K562 (cell line): ENCODE measurements at regions not wholly inside any gene's neighbourhood (a gene's known extent, or its start where the extent isn't known, plus 50 kb on each side); places are given as distances from the start of the nearest gene placed in this dataset.

Experiments used
- AFF1 ChIP-seq, 2 experiments: fragments of 450-650 bp; IDR thresholded peaks; 2 replicates each; pipeline ENCODE4 v1.6.1; 2018; ENCODE audit warnings: mild to moderate bottlenecking in 2 of 2, low read depth in 1 of 2; ENCODE audit not compliant: partially characterized antibody in 2 of 2
- CLOCK ChIP-seq: fragments of 250-450 bp; sonication (Bioruptor Pico); IDR thresholded peaks from 2 replicates; pipeline ENCODE4 v1.4.0; 2020; ENCODE audit warnings: mild to moderate bottlenecking, moderate library complexity, borderline replicate concordance
- CREB1 ChIP-seq, 2 experiments: sonication (generic) in 1 of 2; formaldehyde crosslinking in 1 of 2; IDR thresholded peaks; 2 replicates each; pipeline versions ENCODE4 v1.6.1 to v1.8.0; 2012 to 2022; ENCODE audit warnings: inconsistent platforms in 1 of 2, mild to moderate bottlenecking in 1 of 2, missing genetic modification reagents in 1 of 2, moderate library complexity in 1 of 2
- ELF1 ChIP-seq: fragments of 200-800 bp; sonication (Bioruptor generic); IDR thresholded peaks from 2 replicates; pipeline ENCODE4 v1.6.1; 2016; ENCODE audit warnings: missing genetic modification characterization, missing compliant biosample characterization
- MCM7 ChIP-seq, 2 experiments: fragments of 450-650 bp; IDR thresholded peaks; 2 replicates each; pipeline ENCODE4 v1.6.1; 2016 to 2018
- RB1 ChIP-seq: fragments of 450-650 bp; IDR thresholded peaks from 2 replicates; pipeline ENCODE4 v1.6.1; 2017; ENCODE audit warnings: low read depth, mild to moderate bottlenecking
- ZBTB17 ChIP-seq: fragments of 450-650 bp; formaldehyde crosslinking; IDR thresholded peaks from 2 replicates; pipeline ENCODE4 v1.4.0; 2020; ENCODE audit warnings: mild to moderate bottlenecking
- ZFP1 ChIP-seq: fragments of 450-650 bp; formaldehyde crosslinking; IDR thresholded peaks from 2 replicates; pipeline ENCODE4 v1.4.0; 2020; ENCODE audit warnings: mild to moderate bottlenecking, mixed read lengths
- ZNF696 ChIP-seq: fragments of 250-450 bp; sonication (Bioruptor Pico); conservative IDR thresholded peaks from 2 replicates; pipeline ENCODE4 v1.4.0; 2020; ENCODE audit warnings: mild to moderate bottlenecking, moderate library complexity
- ZNF707 ChIP-seq: fragments of 250-450 bp; sonication (Bioruptor Pico); conservative IDR thresholded peaks from 2 replicates; pipeline ENCODE4 v1.8.0; 2022; ENCODE audit warnings: inconsistent platforms, mild to moderate bottlenecking, moderate library complexity
- TF ChIP-seq, protein P1 (sequence below), 2 experiments: IDR thresholded peaks; 2 replicates each; pipeline ENCODE4 v1.6.1; 2011; ENCODE audit warnings: borderline replicate concordance in 1 of 2, control low read depth in 1 of 2, low read depth in 1 of 2, low read length in 1 of 2, mild to moderate bottlenecking in 1 of 2, mixed read lengths in 1 of 2, moderate library complexity in 1 of 2; ENCODE audit not compliant: insufficient read depth in 1 of 2, insufficient read length in 1 of 2, poor library complexity in 1 of 2, severe bottlenecking in 1 of 2; ENCODE audit errors: extremely low read depth in 1 of 2
- TF ChIP-seq, protein P2 (sequence below): fragments of 450-650 bp; IDR thresholded peaks from 2 replicates; pipeline ENCODE4 v1.6.1; 2016
- TF ChIP-seq, protein P3 (sequence below): sonication (generic); formaldehyde crosslinking; IDR thresholded peaks from 2 replicates; pipeline ENCODE4 v1.8.1; 2022; ENCODE audit warnings: missing genetic modification reagents
- TF ChIP-seq, protein P4 (sequence below): sonication (generic); formaldehyde crosslinking; IDR thresholded peaks from 2 replicates; pipeline ENCODE4 v1.8.1; 2023; ENCODE audit warnings: mild to moderate bottlenecking, missing genetic modification reagents

DNA sequence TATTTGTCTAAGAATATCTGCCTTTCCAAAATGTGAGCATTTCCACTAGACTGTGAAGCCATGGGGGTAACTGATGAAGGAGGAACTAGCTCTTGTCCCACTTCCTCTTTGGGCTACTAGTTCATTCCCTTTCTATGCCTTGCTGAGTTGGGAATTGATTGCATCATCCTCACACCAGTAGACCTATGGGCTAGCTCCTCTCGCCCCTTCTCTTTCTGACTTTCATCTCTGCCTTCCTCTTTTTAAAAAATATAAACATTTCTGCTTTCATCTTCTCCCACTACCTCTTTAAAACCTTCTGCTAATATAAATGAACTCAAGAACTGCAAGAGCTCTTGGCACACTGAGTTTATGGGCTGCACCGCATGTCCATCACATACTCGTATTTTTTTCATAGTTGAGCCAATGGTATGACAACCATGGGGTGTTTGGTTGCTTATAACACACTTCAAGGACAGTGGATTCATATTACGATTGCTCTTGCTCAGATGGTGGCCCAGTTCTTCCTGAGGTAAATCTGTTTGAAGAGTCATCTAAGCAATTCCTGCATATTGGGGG is 182.0 kb downstream of the REEP3 start (continued):
- TF ChIP-seq AFF1 (IDR thresholded peaks at IDR 0.05; ENCODE audit: low read depth in 1 of 2, partially characterized antibody in 2 of 2) (peak; percentile 34 to 51), ELF1 (tag) (peak; percentile 59), MCM7 (IDR thresholded peaks at IDR 0.05) (no peak), ZBTB17 (CRISPR knock-in tag) (no peak), CREB1 (IDR thresholded peaks at IDR 0.05) (no peak), CREB1 (CRISPR knock-in tag; IDR thresholded peaks at IDR 0.05) (no peak), RB1 (no peak), ZNF696 (CRISPR knock-in tag) (no peak), ZNF707 (CRISPR knock-in tag) (no peak), ZFP1 (no peak), CLOCK (CRISPR knock-in tag) (no peak)
- TF ChIP-seq, protein P1, sequence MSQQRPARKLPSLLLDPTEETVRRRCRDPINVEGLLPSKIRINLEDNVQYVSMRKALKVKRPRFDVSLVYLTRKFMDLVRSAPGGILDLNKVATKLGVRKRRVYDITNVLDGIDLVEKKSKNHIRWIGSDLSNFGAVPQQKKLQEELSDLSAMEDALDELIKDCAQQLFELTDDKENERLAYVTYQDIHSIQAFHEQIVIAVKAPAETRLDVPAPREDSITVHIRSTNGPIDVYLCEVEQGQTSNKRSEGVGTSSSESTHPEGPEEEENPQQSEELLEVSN (IDR thresholded peaks at IDR 0.05; ENCODE audit: borderline replicate concordance in 1 of 2, extremely low read depth in 1 of 2, insufficient read depth in 1 of 2, insufficient read length in 1 of 2, low read depth in 1 of 2, low read length in 1 of 2, poor library complexity in 1 of 2, severe bottlenecking in 1 of 2) = no peak
- TF ChIP-seq, protein P2, sequence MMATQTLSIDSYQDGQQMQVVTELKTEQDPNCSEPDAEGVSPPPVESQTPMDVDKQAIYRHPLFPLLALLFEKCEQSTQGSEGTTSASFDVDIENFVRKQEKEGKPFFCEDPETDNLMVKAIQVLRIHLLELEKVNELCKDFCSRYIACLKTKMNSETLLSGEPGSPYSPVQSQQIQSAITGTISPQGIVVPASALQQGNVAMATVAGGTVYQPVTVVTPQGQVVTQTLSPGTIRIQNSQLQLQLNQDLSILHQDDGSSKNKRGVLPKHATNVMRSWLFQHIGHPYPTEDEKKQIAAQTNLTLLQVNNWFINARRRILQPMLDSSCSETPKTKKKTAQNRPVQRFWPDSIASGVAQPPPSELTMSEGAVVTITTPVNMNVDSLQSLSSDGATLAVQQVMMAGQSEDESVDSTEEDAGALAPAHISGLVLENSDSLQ = peak; percentile 37
- TF ChIP-seq, protein P3, sequence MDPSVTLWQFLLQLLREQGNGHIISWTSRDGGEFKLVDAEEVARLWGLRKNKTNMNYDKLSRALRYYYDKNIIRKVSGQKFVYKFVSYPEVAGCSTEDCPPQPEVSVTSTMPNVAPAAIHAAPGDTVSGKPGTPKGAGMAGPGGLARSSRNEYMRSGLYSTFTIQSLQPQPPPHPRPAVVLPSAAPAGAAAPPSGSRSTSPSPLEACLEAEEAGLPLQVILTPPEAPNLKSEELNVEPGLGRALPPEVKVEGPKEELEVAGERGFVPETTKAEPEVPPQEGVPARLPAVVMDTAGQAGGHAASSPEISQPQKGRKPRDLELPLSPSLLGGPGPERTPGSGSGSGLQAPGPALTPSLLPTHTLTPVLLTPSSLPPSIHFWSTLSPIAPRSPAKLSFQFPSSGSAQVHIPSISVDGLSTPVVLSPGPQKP (CRISPR knock-in tag) = no peak
- TF ChIP-seq, protein P4, sequence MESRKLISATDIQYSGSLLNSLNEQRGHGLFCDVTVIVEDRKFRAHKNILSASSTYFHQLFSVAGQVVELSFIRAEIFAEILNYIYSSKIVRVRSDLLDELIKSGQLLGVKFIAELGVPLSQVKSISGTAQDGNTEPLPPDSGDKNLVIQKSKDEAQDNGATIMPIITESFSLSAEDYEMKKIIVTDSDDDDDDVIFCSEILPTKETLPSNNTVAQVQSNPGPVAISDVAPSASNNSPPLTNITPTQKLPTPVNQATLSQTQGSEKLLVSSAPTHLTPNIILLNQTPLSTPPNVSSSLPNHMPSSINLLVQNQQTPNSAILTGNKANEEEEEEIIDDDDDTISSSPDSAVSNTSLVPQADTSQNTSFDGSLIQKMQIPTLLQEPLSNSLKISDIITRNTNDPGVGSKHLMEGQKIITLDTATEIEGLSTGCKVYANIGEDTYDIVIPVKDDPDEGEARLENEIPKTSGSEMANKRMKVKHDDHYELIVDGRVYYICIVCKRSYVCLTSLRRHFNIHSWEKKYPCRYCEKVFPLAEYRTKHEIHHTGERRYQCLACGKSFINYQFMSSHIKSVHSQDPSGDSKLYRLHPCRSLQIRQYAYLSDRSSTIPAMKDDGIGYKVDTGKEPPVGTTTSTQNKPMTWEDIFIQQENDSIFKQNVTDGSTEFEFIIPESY (CRISPR knock-in tag) = no peak
